ENCODE measurements at regions not wholly inside any gene's neighbourhood (a gene's known extent, or its start where the extent isn't known, plus 50 kb on each side); places are given as distances from the start of the nearest gene placed in this dataset.

GRCh38 chr2:133732982-133733900 lies 165.0 kb upstream of the NCKAP5 start:
- no peak overlapping the region for H3K9ac ChIP-seq (ENCODE audit: low read length in 3 of 3)
- no peak overlapping the region for H3K27ac ChIP-seq (ENCODE audit: low read depth in 2 of 2, low read length in 2 of 2)
- H3K4me1 ChIP-seq (ENCODE audit: control insufficient read depth in 2 of 3, insufficient read depth in 2 of 3, low read depth in 1 of 3, low read length in 3 of 3): no peaks in the 10 kb centered on the region
- no peaks in the 10 kb centered on the region for H3K27me3 ChIP-seq (ENCODE audit: control insufficient read depth, insufficient read depth, low read length)
- H3K36me3 ChIP-seq (ENCODE audit: control insufficient read depth in 2 of 3, insufficient read depth in 3 of 3, low read length in 3 of 3): no peaks in the 10 kb centered on the region
- intact Hi-C loops (cut with DNase I): no loop called here
- no peak for TF ChIP-seq CTCF (IDR thresholded peaks at IDR 0.05; ENCODE audit: borderline replicate concordance, extremely low read depth, insufficient read depth)
- no peak for DNase-seq
- H3K4me3 ChIP-seq (ENCODE audit: low read length in 3 of 3): no peak overlapping the region
- no peak for FAIRE-seq
- H3K9me3 ChIP-seq (ENCODE audit: control insufficient read depth in 2 of 3, insufficient read depth in 1 of 3, low read length in 3 of 3): no peaks in the 10 kb centered on the region

- H3K36me3 ChIP-seq (ENCODE audit: control insufficient read depth in 2 of 3, insufficient read depth in 3 of 3, low read length in 3 of 3): no peaks in the 10 kb centered on the region
- H3K27me3 ChIP-seq (ENCODE audit: control insufficient read depth, insufficient read depth, low read length): no peaks in the 10 kb centered on the region
- H3K9me3 ChIP-seq (ENCODE audit: control insufficient read depth in 2 of 3, insufficient read depth in 1 of 3, low read length in 3 of 3): no peaks in the 10 kb centered on the region
- intact Hi-C loops (cut with DNase I): no loop called here
- no peaks in the 10 kb centered on the region for H3K4me1 ChIP-seq (ENCODE audit: control insufficient read depth in 2 of 3, insufficient read depth in 2 of 3, low read depth in 1 of 3, low read length in 3 of 3)
- H3K4me3 ChIP-seq (ENCODE audit: low read length in 3 of 3): no peak overlapping the region
- DNase-seq: no peak
- H3K9ac ChIP-seq (ENCODE audit: low read length in 3 of 3): no peak overlapping the region
- FAIRE-seq: no peak
- H3K27ac ChIP-seq (ENCODE audit: low read depth in 2 of 2, low read length in 2 of 2): no peak overlapping the region
- no peak for TF ChIP-seq CTCF (IDR thresholded peaks at IDR 0.05; ENCODE audit: borderline replicate concordance, extremely low read depth, insufficient read depth)
Measured at GRCh38 chr2:133733901-133734255, 165.6 kb upstream of the NCKAP5 start.

- TF ChIP-seq CTCF (IDR thresholded peaks at IDR 0.05; ENCODE audit: borderline replicate concordance, extremely low read depth, insufficient read depth): no peak
- no peaks in the 10 kb centered on the region for H3K27me3 ChIP-seq (ENCODE audit: control insufficient read depth, insufficient read depth, low read length)
- FAIRE-seq (no peak), DNase-seq (no peak)
- H3K36me3 ChIP-seq (ENCODE audit: control insufficient read depth in 2 of 3, insufficient read depth in 3 of 3, low read length in 3 of 3): no peaks in the 10 kb centered on the region
- H3K9ac ChIP-seq (ENCODE audit: low read length in 3 of 3): no peak overlapping the region
- no peaks in the 10 kb centered on the region for H3K4me1 ChIP-seq (ENCODE audit: control insufficient read depth in 2 of 3, insufficient read depth in 2 of 3, low read depth in 1 of 3, low read length in 3 of 3)
- no peaks in the 10 kb centered on the region for H3K9me3 ChIP-seq (ENCODE audit: control insufficient read depth in 2 of 3, insufficient read depth in 1 of 3, low read length in 3 of 3)
- intact Hi-C loops (cut with DNase I): no loop called here
- no peak overlapping the region for H3K4me3 ChIP-seq (ENCODE audit: low read length in 3 of 3)
- no peak overlapping the region for H3K27ac ChIP-seq (ENCODE audit: low read depth in 2 of 2, low read length in 2 of 2)
Measured at GRCh38 chr2:133734716-133735495, 166.6 kb upstream of the NCKAP5 start.
